Endothelial cell of umbilical vein (primary cell): ENCODE measurements at regions not wholly inside any gene's neighbourhood (a gene's known extent, or its start where the extent isn't known, plus 50 kb on each side); places are given as distances from the start of the nearest gene placed in this dataset.

ENCODE experiments used
- CTCF ChIP-seq, 2 donors: IDR thresholded peaks; 1 replicate in 1 of 2; 2 replicates in 1 of 2; pipeline ENCODE4 v1.5.1; 2011; ENCODE audit warnings: low read length in 2 of 2, mild to moderate bottlenecking in 2 of 2, moderate library complexity in 2 of 2, control low read depth in 1 of 2, inconsistent platforms in 1 of 2, low read depth in 1 of 2; ENCODE audit not compliant: insufficient read depth in 1 of 2; ENCODE audit errors: extremely low read depth in 1 of 2
- EZH2 ChIP-seq: IDR thresholded peaks from 2 replicates; pipeline ENCODE4 v1.6.1; 2012; ENCODE audit warnings: borderline replicate concordance, low read depth, mild to moderate bottlenecking, moderate library complexity, low read length, inconsistent platforms; ENCODE audit not compliant: severe bottlenecking
- JUN ChIP-seq: IDR thresholded peaks from 2 replicates; pipeline ENCODE4 v1.6.1; 2011; ENCODE audit warnings: borderline replicate concordance, low read depth; ENCODE audit not compliant: insufficient read length, insufficient read depth
- MAX ChIP-seq: IDR thresholded peaks from 2 replicates; pipeline ENCODE4 v1.6.1; 2011; ENCODE audit not compliant: insufficient read depth, insufficient read length
- POLR2A ChIP-seq: IDR thresholded peaks from 2 replicates; pipeline ENCODE4 v1.6.1; 2012; ENCODE audit warnings: low read depth, mild to moderate bottlenecking, control low read depth, low read length
- POLR2AphosphoS5 ChIP-seq: IDR thresholded peaks from 2 replicates; pipeline ENCODE4 v1.6.1; 2012; ENCODE audit warnings: low read depth, mild to moderate bottlenecking, control low read depth, low read length, moderate library complexity; ENCODE audit not compliant: insufficient read depth

- TF ChIP-seq CTCF (IDR thresholded peaks at IDR 0.05; ENCODE audit: extremely low read depth in 1 of 2, insufficient read depth in 1 of 2, low read depth in 1 of 2, low read length in 2 of 2) (no peak), EZH2 (no peak), POLR2A (no peak), POLR2AphosphoS5 (no peak), JUN (no peak), MAX (no peak)
These were observed 51.9 kb upstream of the ENPP7 start for GRCh38 chr17:79678736-79679255.
